ENCODE measurements at regions not wholly inside any gene's neighbourhood (a gene's known extent, or its start where the extent isn't known, plus 50 kb on each side); places are given as distances from the start of the nearest gene placed in this dataset.

GRCh38 chr7:96530786-96531185 is 178.9 kb downstream of the SEM1 start:
- TF ChIP-seq PATZ1 (CRISPR knock-in tag; IDR thresholded peaks at IDR 0.05; ENCODE audit: borderline replicate concordance) (no peak), CSDC2 (CRISPR knock-in tag; IDR thresholded peaks at IDR 0.05) (no peak), ZFP3 (CRISPR knock-in tag; IDR thresholded peaks at IDR 0.05) (no peak), SNAI2 (CRISPR knock-in tag; IDR thresholded peaks at IDR 0.05) (no peak), PPARA (CRISPR knock-in tag; IDR thresholded peaks at IDR 0.05; ENCODE audit: borderline replicate concordance) (no peak), ARNTL (CRISPR knock-in tag; IDR thresholded peaks at IDR 0.05; ENCODE audit: borderline replicate concordance, low read depth) (no peak), GLIS3 (CRISPR knock-in tag; IDR thresholded peaks at IDR 0.05) (no peak), CSRNP3 (CRISPR knock-in tag; IDR thresholded peaks at IDR 0.05) (no peak)
